ENCODE measurements at regions not wholly inside any gene's neighbourhood (a gene's known extent, or its start where the extent isn't known, plus 50 kb on each side); places are given as distances from the start of the nearest gene placed in this dataset.

DNA sequence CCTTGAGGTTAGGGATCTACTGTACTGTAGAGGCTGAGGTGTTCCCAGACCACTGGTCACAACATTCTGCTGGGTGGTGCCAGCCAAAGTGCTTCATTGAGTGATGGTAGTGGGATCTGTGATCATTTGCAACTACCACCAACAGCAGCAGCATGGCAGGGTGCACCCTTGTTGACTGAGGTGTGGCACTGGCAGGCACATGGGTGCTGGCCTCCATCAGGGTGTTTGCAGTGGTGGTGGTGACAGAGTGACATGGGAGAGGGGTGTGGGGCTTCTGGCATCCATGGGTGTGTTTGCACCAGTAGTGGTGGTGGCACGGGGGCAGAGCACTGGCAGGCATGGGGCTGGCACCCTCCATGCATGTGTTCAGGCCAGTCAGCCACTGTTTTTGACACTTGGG lies 183.7 kb upstream of the LYPLAL1 start:
- H2AFZ ChIP-seq (ENCODE audit: low read depth): no peak overlapping the region
- H3K4me2 ChIP-seq: no peak overlapping the region
- no peaks in the 10 kb centered on the region for H3K27me3 ChIP-seq (ENCODE audit: insufficient read depth, low read depth)
- no peak overlapping the region for H3K27ac ChIP-seq
- H4K20me1 ChIP-seq (ENCODE audit: insufficient read depth): no peaks in the 10 kb centered on the region
- no peaks in the 10 kb centered on the region for H3K4me1 ChIP-seq (ENCODE audit: low read depth, poor library complexity, severe bottlenecking)
- no peak overlapping the region for H3K9ac ChIP-seq
- TF ChIP-seq, protein P1, sequence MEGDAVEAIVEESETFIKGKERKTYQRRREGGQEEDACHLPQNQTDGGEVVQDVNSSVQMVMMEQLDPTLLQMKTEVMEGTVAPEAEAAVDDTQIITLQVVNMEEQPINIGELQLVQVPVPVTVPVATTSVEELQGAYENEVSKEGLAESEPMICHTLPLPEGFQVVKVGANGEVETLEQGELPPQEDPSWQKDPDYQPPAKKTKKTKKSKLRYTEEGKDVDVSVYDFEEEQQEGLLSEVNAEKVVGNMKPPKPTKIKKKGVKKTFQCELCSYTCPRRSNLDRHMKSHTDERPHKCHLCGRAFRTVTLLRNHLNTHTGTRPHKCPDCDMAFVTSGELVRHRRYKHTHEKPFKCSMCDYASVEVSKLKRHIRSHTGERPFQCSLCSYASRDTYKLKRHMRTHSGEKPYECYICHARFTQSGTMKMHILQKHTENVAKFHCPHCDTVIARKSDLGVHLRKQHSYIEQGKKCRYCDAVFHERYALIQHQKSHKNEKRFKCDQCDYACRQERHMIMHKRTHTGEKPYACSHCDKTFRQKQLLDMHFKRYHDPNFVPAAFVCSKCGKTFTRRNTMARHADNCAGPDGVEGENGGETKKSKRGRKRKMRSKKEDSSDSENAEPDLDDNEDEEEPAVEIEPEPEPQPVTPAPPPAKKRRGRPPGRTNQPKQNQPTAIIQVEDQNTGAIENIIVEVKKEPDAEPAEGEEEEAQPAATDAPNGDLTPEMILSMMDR (conservative IDR thresholded peaks at IDR 0.05; ENCODE audit: low read depth, low read length): no peak
- H3K4me3 ChIP-seq (IDR thresholded peaks at IDR 0.05; ENCODE audit: insufficient read depth, low read depth, low read length): no peak overlapping the region
- H3K79me2 ChIP-seq (ENCODE audit: insufficient read depth, low read depth): no peaks in the 10 kb centered on the region
- H3K36me3 ChIP-seq (ENCODE audit: insufficient read depth): no peaks in the 10 kb centered on the region

DNA sequence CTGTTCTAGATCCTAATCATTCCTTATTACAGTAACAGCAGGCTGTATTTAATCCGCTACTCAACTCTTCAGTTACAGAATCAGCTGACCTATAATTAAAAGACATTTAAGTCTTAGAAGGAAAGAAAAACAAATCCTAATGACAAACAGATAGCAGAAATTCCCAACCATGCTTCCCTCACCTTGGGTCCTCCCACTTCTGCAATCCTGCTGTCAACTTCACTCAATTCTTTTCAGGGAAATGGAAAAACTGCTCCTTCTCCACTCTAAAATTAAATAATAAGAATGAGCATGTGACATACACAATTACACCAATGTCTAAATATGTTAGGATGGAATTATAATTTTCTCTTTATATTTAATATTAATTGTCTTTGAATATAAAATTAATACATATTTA lies 182.6 kb upstream of the LYPLAL1 start:
- no peak overlapping the region for H3K27ac ChIP-seq

DNA sequence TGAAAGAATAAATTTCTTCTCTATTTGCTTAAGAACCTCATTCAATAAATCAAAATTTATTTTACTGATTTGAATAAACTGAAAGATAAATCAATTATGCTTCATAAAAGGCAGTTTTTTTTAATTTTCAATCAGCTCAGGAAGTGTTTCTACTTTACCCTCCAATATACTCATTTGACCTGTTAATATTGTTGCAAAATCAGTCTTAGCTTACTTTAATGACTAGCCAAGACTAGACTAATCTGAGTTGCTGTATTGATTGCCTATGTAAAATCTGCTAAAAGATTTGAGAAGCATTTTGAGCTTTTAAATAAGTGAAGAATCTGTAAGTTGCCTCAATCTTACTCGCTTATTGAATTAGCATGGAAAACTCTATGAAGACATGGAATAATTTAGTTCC lies 179.1 kb upstream of the LYPLAL1 start:
- Histone ChIP-seq H3K4me2 (no peak overlapping the region), H3K27me3 (ENCODE audit: insufficient read depth, low read depth) (no peaks in the 10 kb centered on the region), H3K9ac (no peak overlapping the region), H3K4me3 (IDR thresholded peaks at IDR 0.05; ENCODE audit: insufficient read depth, low read depth, low read length) (no peak overlapping the region), H2AFZ (ENCODE audit: low read depth) (no peak overlapping the region), H3K36me3 (ENCODE audit: insufficient read depth) (no peaks in the 10 kb centered on the region), H3K27ac (no peak overlapping the region), H4K20me1 (ENCODE audit: insufficient read depth) (no peaks in the 10 kb centered on the region), H3K4me1 (ENCODE audit: low read depth, poor library complexity, severe bottlenecking) (no peaks in the 10 kb centered on the region), H3K79me2 (ENCODE audit: insufficient read depth, low read depth) (no peaks in the 10 kb centered on the region)
- TF ChIP-seq, protein P1 (conservative IDR thresholded peaks at IDR 0.05; ENCODE audit: low read depth, low read length): no peak

More for the DNA sequence above, 182.6 kb upstream of the LYPLAL1 start:
- no peak overlapping the region for H2AFZ ChIP-seq (ENCODE audit: low read depth)
- no peaks in the 10 kb centered on the region for H3K79me2 ChIP-seq (ENCODE audit: insufficient read depth, low read depth)
- no peak overlapping the region for H3K4me2 ChIP-seq
- H3K27me3 ChIP-seq (ENCODE audit: insufficient read depth, low read depth): no peaks in the 10 kb centered on the region
- H3K36me3 ChIP-seq (ENCODE audit: insufficient read depth): no peaks in the 10 kb centered on the region
- no peaks in the 10 kb centered on the region for H3K4me1 ChIP-seq (ENCODE audit: low read depth, poor library complexity, severe bottlenecking)
- H3K4me3 ChIP-seq (IDR thresholded peaks at IDR 0.05; ENCODE audit: insufficient read depth, low read depth, low read length): no peak overlapping the region
- no peak overlapping the region for H3K9ac ChIP-seq
- no peaks in the 10 kb centered on the region for H4K20me1 ChIP-seq (ENCODE audit: insufficient read depth)
- TF ChIP-seq, protein P1 (conservative IDR thresholded peaks at IDR 0.05; ENCODE audit: low read depth, low read length): no peak

DNA sequence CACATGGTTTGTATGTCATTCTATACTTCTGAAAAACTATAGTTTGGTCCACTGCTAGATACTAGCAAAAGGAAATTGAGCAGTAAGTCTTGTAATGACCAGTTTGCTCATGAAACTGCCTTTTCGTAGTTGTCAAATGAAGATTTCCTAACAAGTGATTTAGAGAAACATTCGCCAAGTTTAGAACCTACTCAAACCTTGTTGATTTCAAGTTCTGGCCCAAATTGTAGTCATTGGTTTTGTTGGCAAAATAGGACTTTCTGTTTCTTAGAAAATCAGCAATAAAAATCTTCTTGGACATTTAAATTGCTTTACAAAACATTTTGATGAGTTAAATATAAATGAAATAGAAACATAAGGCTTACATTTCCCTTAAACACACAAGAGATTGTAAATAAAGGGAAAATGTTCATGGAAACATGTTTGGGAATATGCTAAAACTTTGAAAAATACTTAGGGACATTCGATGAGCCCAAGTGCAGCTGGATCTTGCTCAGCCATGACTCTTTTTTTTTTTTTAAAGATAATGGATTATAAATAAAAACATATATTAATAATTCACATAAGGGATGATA lies 178.5 kb upstream of the LYPLAL1 start:
- H3K27ac ChIP-seq: no peak overlapping the region
- H3K79me2 ChIP-seq (ENCODE audit: insufficient read depth, low read depth): no peaks in the 10 kb centered on the region
- H3K4me2 ChIP-seq: no peak overlapping the region
- no peak overlapping the region for H2AFZ ChIP-seq (ENCODE audit: low read depth)
- H3K4me3 ChIP-seq (IDR thresholded peaks at IDR 0.05; ENCODE audit: insufficient read depth, low read depth, low read length): no peak overlapping the region
- no peaks in the 10 kb centered on the region for H3K27me3 ChIP-seq (ENCODE audit: insufficient read depth, low read depth)
- H3K4me1 ChIP-seq (ENCODE audit: low read depth, poor library complexity, severe bottlenecking): no peaks in the 10 kb centered on the region
- TF ChIP-seq, protein P1 (conservative IDR thresholded peaks at IDR 0.05; ENCODE audit: low read depth, low read length): no peak
- no peak overlapping the region for H3K9ac ChIP-seq
- no peaks in the 10 kb centered on the region for H4K20me1 ChIP-seq (ENCODE audit: insufficient read depth)
- H3K36me3 ChIP-seq (ENCODE audit: insufficient read depth): no peaks in the 10 kb centered on the region

Measured in KMS-11 (cell line).